ENCODE measurements at regions not wholly inside any gene's neighbourhood (a gene's known extent, or its start where the extent isn't known, plus 50 kb on each side); places are given as distances from the start of the nearest gene placed in this dataset.
"Not testable (repeated sequence)": the region's sequence is repeated elsewhere in the genome, so short reads cannot be mapped to it uniquely, and the experiment has no call there.

GRCh38 chr5:167918813-167919483 is 372.5 kb upstream of the WWC1 start:
- DNase-seq: no peak

- DNase-seq: no peak
These were observed 370.9 kb upstream of the WWC1 start for GRCh38 chr5:167920589-167920988.

DNA sequence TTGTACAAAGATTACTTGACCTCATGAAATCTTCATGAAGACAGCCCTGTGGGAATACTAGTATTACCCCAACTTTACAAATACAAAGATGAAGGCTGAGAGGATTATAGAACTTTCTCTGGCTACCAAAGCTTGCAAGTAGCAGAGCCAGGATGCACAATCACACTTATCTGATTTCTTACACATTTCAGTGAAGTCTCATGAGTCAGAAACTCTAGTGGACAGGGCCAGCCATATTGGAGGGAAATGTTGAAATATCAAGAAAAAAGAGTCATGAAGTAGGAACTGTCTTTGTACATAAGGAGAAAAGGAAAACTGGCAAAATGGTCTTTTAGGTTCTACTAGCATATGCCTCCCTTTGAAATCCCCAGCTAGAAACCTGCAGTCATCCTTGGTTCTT is 369.6 kb upstream of the WWC1 start:
- DNase-seq: no peak

- DNase-seq: no peak
These were observed 368.0 kb upstream of the WWC1 start for GRCh38 chr5:167923396-167923795.

DNA sequence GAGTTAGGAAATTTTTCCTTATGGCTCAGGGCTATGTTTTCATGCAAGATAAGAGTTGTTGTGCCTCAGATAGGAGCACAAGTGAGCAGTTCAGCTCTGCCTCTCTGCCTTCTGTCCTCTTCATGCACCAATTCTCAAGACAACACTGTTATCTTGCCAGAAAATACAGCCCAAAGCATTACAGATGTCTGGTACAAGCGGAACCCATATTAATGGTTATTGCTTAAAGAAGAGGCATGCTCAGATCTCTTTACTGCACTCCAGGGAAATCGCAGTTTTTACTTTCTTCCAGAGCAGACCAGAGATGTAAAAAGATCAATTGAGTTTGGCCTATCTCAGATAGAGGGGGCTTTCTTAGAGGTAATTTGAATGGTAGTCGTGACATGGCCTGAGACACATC is 361.6 kb upstream of the WWC1 start:
- no peak for DNase-seq

- no peak for DNase-seq
These were observed 356.9 kb upstream of the WWC1 start for GRCh38 chr5:167934551-167934971.

DNA sequence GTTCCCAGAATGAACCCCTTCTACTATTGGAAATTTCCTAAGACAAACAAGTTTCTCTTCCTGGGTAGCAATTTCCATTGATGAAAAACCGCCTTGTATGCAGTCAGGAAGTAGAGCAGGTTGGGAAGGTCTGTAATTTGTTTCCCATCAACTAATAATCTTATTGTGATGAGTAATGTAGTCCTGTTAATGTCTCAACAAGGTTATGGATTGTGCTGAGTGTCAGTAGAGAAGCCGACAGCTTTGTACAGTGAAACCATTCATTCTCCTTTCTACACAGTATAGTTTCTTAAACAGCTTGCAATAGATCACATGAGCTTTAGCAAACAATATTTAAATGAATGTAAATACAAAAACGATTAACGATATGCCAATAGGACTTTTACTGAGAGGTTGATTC is 355.4 kb upstream of the WWC1 start:
- DNase-seq: no peak

DNA sequence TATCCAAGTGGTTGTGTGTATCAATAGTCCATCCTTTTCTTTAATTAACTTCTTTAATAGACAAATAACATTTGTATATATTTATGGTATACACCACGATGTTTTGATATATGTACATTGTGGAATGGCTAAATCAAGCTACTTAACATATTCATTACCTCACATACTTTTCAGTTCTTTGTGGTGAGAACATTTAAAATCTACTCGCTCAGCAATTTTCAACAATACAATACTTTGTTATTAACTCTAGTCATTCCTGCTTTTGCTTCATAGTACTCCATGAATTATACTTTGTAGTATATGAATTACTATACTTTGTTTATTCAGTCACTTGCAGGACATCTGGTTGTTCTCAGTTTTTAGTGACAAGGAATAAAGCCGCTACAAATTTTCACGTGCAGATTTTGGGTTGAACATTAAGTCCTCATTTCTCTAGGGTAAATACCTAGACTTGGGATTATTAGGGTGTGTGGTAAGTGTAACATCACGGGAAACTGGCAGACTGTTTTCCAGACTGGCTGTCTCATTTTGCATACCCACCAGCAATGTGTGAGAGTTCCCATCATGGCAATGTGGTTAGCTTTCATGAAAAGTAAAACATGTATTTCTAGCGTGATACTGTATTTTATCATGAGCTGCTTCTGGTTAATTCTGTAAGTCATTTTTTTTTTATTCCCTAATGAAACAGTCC is 354.4 kb upstream of the WWC1 start:
- no peak for DNase-seq

DNA sequence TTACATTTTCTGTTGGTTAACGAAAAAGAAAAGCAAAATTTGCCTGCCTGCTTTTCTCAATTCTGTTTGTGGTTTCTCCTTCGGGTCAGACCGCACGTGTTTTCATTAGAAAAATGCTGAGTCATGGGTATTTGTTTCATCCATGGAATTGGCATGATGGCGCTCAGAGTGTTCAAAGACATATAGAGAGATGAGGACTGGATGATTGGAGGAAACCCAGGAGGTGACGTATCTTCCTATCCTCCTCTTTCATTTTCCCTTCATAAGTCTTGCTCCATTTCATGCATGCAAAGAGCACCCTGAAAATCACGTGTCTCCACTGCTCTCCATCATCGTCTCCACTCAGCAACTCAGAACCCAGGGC is 353.8 kb upstream of the WWC1 start:
- DNase-seq: no peak

DNA sequence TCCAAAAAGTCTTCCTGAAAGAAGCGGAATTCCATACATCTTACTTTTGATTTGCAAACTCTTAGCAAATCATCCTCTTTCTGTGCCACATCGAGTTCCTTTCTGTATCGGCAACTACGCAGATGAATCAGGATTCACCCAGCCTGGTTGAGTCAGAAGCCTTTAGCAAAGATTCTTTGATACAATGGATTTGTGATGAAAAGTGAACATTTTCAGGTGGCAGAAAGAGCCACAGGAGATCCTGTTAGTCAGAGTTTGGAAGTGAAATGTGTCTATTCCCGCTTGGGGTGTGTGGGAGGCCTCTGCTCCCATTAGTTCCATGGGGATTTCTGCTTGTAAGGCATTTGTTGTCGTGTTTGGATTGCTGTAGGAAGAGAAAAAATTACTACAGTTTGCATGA is 351.8 kb upstream of the WWC1 start:
- DNase-seq: no peak

DNA sequence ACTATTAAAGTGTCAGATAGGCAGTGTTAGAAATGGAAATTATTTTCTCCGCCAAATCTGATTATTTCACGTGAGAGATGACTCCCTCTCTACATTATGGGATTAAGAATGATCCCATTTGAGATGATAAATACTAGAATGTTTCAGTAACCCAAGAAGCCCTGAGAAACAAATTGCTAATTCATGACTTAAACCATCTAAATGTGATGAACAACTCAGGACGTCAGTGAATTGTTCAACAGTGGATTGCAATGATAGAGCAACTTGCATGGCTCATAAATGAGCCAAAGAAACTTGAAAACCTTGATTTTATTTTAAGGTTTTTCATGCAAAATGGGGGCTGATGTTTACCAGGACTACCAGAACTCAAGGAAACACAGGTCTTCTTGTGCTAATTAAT is 350.5 kb upstream of the WWC1 start:
- DNase-seq: no peak

- DNase-seq: not testable (repeated sequence)
These were observed 349.9 kb upstream of the WWC1 start for GRCh38 chr5:167941556-167941955.

GRCh38 chr5:167943343-167943742 is 348.1 kb upstream of the WWC1 start:
- DNase-seq: no peak

- no peak for DNase-seq
These were observed 347.2 kb upstream of the WWC1 start for GRCh38 chr5:167944121-167944852.

DNA sequence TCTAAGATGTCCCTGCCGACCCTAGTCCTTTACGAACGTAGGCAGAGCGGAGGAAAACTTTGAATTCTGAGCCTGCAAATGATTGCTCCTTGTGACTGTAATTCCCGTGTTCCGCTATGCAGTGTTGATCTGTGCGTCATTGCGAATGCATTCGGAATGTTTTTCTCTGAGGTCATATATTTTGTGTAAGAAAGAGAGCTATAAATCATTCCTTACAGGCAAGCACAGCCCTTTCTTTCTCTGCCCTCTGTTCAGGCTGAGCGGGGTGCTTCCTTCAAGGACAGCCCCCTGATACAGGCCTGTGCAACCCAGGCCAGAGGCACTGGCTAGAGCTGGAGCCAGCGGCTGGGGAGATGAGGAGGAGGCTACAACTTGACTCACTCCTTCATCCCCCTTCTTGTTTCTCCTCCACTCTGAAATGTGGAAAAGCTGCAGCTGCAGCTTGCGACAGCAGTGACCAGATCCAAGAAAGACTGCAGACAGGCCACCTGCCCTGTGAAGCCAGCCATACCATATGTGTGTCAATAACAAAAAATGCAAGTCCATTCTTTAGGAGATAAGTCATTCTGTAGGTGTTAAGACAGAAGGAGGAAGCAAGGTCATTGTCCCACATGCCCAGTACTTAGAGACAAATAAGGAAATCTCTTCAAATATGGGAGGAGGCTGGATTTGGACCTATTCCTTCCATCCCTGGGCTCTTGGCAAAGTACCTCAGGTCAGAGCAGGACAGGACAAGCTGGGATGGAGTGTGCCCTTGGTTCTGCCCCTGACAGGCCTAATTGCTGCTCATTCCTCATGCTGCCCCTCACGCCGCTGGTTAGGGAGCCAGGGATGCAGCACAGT is 345.7 kb upstream of the WWC1 start:
- no peak for DNase-seq

- DNase-seq: no peak
These were observed 344.1 kb upstream of the WWC1 start for GRCh38 chr5:167947306-167947705.

DNA sequence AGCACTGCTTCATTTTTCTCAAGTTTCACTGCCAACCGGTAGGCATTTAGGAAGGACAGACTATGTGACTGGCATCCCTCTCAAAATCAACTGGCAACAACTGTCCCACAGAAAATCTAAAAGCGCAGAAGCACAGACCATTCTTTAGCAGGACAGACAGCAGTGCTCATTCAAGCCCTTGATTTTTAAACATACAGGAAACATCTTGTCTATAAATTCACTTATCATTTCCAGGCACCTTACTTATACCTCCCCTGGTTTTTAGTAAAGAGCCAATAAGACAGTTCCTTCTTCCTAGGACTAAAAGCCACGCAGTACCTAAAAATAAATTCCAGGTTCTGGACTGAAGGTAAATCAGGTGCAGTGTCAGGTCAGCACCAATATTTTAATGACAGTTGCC is 343.2 kb upstream of the WWC1 start:
- DNase-seq: no peak

DNA sequence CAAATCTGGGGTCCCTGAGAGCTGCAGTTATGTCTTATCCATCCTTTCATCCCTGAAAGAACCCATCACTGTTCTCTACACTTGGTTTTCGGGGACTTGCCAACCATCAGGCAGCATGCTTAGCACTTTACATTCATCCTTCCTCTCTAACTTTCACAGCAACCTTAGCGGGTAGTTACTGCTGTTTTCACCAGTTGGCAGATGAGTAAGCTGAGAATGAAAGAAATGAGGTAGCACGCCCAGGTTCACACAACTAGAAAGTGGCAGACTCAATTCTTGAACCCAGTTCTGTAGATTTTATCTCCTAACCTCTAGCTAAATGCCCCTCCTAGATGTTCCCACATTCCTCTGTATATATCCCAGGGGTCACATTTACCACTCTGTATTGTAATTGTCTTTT is 342.0 kb upstream of the WWC1 start:
- DNase-seq: no peak

DNA sequence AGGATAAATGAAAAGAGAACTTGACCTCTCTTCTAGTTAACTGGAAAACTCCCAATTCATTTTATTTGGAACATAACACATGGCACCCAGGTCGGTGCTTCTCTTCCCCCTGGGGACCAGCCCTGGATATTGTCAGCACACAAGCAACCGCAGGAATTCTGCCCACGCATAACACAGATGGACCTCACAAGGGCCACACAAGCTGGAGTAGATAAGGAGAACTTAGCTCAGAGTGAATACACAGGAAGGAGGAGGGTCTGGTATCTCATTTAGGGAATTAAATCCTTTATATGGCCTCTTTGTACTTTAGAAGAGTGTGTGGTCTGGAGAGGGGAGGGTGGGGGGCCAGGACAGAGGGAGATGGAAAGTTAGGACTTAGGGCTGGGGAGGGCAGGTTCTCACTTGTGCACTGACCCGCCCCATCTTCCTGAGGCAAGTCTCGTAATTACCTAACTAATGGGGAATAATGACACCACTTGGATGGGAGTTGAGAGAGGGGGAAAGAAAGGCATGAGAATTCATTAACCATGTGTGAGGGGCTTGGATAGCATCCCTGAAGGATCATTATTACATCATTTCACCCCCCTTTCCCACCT is 341.2 kb upstream of the WWC1 start:
- no peak for DNase-seq

DNA sequence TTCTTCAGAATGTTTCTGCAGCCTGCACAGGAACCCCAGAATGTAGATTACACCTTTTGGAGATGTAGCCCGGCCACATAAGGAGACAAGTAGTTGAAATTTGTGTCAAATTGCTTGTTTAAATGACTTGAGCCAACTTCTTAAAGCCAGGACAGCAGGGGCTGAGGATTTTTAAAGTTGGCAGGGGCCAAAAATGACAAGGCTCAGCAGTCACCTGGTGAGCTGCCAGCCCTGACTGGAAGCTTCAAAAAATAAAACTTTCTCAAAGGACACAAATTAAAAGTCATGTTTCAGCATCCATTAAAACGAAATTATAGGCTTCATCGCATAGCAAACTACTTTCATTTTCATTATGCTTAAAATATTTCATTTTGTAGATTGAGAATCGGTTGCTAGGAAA is 340.3 kb upstream of the WWC1 start:
- DNase-seq: no peak

GRCh38 chr5:167952278-167952995 is 339.0 kb upstream of the WWC1 start:
- DNase-seq: no peak

- DNase-seq: no peak
These were observed 338.2 kb upstream of the WWC1 start for GRCh38 chr5:167953151-167953798.

Data from NCI-H2029 treated with DMSO at 0.1 percent for 48 hours (cell line).